NCI-H1417 (cell line): ENCODE measurements at regions not wholly inside any gene's neighbourhood (a gene's known extent, or its start where the extent isn't known, plus 50 kb on each side); places are given as distances from the start of the nearest gene placed in this dataset.
"Not testable (repeated sequence)": the region's sequence is repeated elsewhere in the genome, so short reads cannot be mapped to it uniquely, and the experiment has no call there.

Experiments
- DNase-seq, 3 experiments: peaks; one replicate each; lab custom pipeline; 2025; lab: John Stamatoyannopoulos, UW

DNA sequence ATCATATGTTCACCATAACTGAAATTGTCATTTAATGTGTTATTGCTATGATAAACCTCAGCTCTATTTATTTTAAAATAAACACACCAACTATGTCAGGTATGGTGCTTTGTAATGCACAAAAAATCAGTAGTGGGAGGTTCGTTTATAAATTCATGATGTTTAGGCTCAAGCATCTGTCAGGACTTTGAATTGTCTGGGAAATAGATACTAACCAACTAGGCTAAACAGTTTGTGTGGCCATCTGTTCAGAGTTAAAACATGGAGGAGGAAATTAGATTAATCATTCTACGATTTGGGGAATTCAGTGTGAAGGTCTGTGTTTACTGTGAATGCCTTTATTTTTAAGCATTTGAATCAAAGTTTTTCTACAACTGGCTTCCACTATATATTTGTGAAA lies 212.6 kb upstream of the FZD8 start:
- no peak for DNase-seq

- DNase-seq = no peak
These were observed 210.6 kb upstream of the FZD8 start for GRCh38 chr10:35852721-35853120.

DNA sequence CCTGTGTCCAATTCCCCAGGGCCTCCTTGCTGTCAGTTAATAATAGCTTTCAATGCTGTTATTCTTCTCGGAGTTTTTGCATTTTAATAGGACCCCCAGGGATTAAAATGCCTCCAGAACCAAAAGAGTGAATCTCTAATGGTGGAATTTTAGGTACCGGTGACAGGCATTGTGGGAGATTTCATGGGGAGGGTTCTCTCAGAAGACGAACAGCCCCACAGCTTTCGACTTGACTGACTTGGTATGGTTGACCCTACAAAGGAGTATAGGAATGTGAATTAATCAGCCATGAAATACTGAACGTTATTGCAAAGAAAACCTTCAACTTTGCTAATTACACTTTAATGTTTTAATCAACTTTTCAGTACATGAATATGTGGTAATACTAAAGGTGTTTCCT lies 206.3 kb upstream of the FZD8 start:
- DNase-seq = no peak

- DNase-seq = no peak
These were observed 202.6 kb upstream of the FZD8 start for GRCh38 chr10:35844686-35845085.

GRCh38 chr10:35843524-35844181 lies 201.6 kb upstream of the FZD8 start:
- DNase-seq = no peak

DNA sequence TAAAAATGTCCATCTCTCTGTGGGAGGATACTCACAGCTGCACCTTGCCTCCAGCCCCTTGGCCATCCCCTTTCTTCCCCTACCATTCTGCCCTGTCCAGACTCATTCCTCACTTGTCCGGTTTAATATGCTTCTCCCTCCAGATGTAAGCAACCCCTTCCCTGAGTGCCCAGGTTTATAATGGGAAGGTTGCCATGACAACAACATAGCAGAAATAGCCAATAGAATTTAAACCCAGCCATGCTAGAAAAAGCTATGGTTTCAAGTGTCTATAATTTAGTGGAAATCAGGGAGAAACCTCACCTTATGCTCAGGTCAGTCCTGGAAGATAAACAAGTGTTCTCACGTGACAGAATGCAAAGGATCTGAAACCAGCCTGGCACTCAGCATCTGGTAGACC lies 196.0 kb upstream of the FZD8 start:
- no peak for DNase-seq

- no peak for DNase-seq
These were observed 193.4 kb upstream of the FZD8 start for GRCh38 chr10:35835545-35835944.

DNA sequence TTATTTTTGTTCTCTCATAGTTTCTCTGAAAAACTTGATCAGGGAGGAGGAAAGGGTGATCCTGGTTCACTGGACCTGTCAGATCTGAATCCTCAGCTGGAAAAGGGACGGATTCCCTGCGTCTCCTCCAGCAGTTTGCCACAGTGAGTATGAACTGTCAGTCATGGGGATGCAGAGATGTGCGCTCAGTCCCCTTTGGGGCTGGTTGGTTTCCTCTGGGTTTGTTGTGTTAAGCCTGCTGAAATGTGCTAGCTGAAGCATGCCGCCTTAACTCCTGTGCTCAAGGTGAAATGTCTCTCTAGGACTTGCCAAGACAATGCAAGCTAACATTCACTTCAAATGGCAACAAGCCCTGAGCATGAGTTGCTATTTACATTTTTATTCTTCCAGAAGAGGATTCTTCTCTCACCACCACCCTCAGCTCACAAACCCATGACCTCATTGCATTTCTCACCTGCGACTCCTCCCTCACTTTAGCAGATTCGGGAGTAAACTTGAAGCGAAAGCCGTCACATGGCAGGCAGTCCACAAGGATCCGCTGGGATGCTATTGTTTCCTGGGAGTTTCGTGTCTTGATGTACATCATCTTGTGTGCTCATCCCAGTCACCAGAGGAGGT lies 192.9 kb upstream of the FZD8 start:
- DNase-seq = no peak

DNA sequence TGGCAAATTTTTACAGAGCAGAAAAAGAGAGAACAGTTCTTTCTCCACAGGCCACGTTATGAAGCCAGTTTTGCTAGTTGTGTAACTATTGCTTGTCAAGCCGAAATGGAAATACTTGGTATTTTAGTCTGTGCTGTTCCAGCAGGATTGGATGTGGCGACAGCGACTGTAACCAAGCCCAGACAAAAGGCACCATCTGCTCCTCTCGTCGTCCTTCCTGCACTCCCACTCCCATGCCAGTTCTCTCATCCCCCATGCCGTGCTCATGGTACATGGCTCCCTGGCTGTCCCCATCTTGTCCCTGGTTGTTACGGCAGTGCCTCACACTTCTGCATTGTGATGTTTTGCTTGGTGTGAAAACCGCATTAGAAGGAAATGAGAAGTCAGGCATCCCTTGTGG lies 185.7 kb upstream of the FZD8 start:
- no peak for DNase-seq

GRCh38 chr10:35824704-35825103 lies 182.6 kb upstream of the FZD8 start:
- no peak for DNase-seq

GRCh38 chr10:35822316-35822715 lies 180.2 kb upstream of the FZD8 start:
- DNase-seq = no peak

GRCh38 chr10:35821339-35821911 lies 179.3 kb upstream of the FZD8 start:
- DNase-seq = no peak

DNA sequence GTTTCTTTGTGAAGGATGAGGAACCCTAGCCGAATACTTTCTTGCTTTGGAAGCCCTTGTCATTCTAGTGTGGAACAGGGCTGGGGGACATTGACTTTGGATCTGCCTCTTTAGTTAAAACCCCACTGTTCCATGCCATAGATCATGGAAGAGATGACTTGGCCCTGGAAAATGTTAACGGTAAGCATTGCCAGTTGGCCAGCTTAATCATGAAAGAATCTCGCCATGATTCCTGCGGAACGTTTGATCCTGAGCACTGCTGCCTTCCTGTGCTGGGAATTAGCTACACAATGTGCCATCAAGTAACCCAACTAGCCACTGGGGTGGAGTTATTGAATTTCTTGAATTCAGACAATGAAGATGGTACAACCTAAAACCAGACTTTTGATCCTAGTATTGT lies 177.6 kb upstream of the FZD8 start:
- no peak for DNase-seq

DNA sequence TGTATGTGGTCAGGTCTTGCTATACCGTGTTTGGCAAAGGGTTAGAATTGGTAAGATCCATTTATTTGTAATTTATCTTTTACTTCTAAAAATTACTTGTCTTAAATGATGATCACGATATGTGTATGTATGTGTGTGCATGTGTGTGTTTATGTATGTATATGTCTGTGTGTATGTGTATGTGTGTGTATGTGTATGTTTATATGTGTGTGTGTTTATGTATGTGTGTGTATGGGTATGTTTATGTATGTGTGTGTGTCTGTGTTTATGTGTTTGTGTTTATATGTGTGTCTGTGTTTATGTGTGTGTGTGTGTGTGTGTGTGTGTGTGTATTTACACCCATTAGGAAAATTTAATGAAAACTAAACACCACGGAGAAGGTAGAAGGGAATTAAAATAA lies 176.9 kb upstream of the FZD8 start:
- no peak for DNase-seq

DNA sequence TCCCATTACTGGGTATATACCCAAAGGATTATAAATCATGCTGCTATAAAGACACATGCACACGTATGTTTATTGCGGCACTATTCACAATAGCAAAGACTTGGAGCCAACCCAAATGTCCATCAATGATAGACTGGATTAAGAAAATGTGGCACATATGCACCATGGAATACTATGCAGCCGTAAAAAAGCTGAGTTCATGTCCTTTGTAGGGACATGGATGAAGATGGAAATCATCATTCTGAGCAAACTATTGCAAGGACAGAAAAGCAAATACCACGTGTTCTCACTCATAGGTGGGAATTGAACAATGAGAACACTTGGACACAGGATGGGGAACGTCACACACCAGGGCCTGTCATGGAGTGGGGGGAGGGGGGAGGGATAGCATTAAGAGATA lies 175.0 kb upstream of the FZD8 start:
- not testable (repeated sequence) for DNase-seq

DNA sequence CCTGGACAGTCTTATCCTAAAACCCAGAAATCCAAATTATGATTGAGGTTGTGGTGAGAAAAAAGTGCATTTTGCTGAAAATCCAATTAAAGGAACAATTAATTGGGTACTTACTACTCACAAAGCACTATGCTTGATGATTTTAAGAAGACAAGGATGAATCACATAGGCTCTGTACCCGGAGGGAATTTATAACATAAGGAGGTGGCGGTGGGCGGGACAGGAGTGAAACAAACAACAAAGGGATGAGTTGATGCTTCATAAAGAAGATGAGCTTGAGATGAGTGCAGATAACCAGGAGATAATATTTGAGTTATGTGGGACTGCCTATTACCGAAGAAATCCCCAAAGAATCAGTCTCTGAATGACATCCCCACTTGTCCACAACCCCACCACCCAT lies 171.1 kb upstream of the FZD8 start:
- DNase-seq = no peak

GRCh38 chr10:35808344-35808743 lies 166.2 kb upstream of the FZD8 start:
- DNase-seq = no peak

DNA sequence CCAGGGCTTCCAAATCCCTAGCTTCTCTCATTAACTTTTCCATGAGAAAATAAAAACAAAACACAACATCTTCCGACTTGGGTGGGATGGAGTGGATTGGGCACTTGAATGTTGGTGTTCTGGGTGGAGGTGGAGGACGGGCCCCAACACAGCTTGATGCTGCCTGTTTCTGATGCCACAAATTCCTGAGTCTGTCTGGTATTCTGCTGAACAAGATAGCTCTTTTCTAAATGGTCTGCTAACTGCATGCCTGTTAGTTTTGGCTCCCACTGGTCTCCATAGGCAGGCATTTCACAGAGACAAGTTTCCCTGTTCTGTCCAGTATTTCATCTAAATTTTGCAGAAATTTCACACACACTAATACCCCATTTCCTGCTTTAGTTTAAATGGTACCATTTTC lies 160.9 kb upstream of the FZD8 start:
- DNase-seq = no peak

- DNase-seq = no peak
These were observed 155.1 kb upstream of the FZD8 start for GRCh38 chr10:35797187-35797586.

GRCh38 chr10:35795131-35795824 lies 153.2 kb upstream of the FZD8 start:
- no peak for DNase-seq

GRCh38 chr10:35794703-35795102 lies 152.6 kb upstream of the FZD8 start:
- DNase-seq = no peak

GRCh38 chr10:35792291-35792690 lies 150.2 kb upstream of the FZD8 start:
- DNase-seq = no peak

DNA sequence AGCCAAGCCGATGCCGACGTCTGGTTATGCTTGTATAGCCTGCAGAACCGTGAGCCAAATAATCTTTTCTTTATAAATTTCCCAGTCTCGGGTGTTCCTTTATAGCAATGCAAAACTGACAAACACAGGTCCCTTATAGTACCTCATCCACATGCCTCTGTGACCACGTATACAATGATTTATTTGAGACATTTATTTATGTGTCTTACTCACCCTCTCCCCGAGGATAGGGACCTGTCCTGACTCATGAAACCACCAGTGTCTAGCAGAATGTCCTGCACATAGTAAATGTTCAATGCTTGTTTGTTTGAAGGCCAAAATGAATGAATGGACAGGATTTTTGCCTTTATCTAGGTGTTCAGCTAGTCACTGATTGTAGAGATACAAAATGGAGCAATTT lies 147.9 kb upstream of the FZD8 start:
- DNase-seq = no peak
